ENCODE measurements at regions not wholly inside any gene's neighbourhood (a gene's known extent, or its start where the extent isn't known, plus 50 kb on each side); places are given as distances from the start of the nearest gene placed in this dataset.

DNA sequence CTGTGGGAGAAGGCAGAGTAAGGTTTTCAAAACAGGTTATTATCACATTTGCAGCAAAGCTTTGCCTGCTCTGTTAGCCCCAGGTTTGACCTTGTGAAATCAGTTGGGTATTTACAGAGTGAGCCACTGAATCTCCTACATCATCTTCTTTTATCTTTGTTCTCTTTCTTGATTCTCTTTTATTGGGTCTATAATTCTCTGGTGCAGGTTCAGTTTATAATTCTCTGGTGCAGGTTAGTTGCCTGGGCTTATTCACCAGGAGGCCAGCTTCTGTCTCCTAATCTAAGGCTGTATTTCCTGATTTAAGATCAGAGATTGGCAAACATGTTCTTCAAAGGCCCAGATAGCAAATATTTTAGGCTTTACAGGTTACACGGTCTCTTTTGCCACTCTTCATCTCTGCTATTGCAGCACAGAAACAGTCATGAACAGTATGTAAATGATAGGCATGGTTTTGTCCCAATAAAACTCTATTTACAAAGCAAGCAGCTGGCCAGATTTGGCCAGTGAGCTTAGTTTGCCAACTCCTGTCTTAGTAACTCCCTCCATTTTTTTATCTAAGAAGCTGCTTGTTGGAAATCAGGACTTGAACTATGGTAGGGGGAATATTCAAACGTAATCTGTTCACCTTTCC is 205.0 kb upstream of the RIMS1 start:
- TF ChIP-seq, protein P1, sequence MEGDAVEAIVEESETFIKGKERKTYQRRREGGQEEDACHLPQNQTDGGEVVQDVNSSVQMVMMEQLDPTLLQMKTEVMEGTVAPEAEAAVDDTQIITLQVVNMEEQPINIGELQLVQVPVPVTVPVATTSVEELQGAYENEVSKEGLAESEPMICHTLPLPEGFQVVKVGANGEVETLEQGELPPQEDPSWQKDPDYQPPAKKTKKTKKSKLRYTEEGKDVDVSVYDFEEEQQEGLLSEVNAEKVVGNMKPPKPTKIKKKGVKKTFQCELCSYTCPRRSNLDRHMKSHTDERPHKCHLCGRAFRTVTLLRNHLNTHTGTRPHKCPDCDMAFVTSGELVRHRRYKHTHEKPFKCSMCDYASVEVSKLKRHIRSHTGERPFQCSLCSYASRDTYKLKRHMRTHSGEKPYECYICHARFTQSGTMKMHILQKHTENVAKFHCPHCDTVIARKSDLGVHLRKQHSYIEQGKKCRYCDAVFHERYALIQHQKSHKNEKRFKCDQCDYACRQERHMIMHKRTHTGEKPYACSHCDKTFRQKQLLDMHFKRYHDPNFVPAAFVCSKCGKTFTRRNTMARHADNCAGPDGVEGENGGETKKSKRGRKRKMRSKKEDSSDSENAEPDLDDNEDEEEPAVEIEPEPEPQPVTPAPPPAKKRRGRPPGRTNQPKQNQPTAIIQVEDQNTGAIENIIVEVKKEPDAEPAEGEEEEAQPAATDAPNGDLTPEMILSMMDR (IDR thresholded peaks at IDR 0.05; ENCODE audit: low read depth, low read length, poor library complexity, severe bottlenecking): no peak
- no peak for TF ChIP-seq EZH2phosphoT487 (IDR thresholded peaks at IDR 0.05; ENCODE audit: borderline replicate concordance, low read length)

Data from DOHH2 (cell line).